ENCODE measurements at regions not wholly inside any gene's neighbourhood (a gene's known extent, or its start where the extent isn't known, plus 50 kb on each side); places are given as distances from the start of the nearest gene placed in this dataset.

DNA sequence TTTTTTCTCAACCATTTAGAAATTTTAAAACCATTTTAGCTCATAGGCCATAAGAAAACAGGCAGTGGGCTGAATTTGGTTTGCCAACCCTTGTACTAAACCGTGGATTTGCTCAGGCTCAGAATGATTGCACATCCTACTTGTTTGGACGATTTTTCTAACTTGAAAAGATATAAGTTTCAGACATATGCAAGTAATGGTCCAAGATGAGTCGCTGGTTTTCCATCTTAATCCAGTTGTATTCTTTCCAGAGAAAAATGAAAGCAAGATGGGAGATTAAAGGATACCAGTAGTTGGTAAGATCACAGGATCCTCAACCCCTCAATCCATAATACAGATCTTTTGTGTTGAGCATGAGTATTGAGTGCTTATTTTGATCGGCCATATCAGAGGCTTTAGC is 250.9 kb downstream of the TINAG start:
- TF ChIP-seq, protein P1, sequence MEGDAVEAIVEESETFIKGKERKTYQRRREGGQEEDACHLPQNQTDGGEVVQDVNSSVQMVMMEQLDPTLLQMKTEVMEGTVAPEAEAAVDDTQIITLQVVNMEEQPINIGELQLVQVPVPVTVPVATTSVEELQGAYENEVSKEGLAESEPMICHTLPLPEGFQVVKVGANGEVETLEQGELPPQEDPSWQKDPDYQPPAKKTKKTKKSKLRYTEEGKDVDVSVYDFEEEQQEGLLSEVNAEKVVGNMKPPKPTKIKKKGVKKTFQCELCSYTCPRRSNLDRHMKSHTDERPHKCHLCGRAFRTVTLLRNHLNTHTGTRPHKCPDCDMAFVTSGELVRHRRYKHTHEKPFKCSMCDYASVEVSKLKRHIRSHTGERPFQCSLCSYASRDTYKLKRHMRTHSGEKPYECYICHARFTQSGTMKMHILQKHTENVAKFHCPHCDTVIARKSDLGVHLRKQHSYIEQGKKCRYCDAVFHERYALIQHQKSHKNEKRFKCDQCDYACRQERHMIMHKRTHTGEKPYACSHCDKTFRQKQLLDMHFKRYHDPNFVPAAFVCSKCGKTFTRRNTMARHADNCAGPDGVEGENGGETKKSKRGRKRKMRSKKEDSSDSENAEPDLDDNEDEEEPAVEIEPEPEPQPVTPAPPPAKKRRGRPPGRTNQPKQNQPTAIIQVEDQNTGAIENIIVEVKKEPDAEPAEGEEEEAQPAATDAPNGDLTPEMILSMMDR (IDR thresholded peaks at IDR 0.05; ENCODE audit: low read depth, low read length, poor library complexity, severe bottlenecking) = no peak
- no peak for TF ChIP-seq EZH2phosphoT487 (IDR thresholded peaks at IDR 0.05; ENCODE audit: borderline replicate concordance, low read length)

Measured in DOHH2 (cell line).